CD4-positive, alpha-beta T cell (primary cell): ENCODE measurements at regions not wholly inside any gene's neighbourhood (a gene's known extent, or its start where the extent isn't known, plus 50 kb on each side); places are given as distances from the start of the nearest gene placed in this dataset.

Experiments
- ATAC-seq: fragments of 200-7000 bp; cut with Tn5 transposase; one replicate; pipeline ENCODE4 v1.10.0; 2022; ENCODE audit warnings: mild to moderate bottlenecking; ENCODE audit not compliant: poor library complexity
- CTCF ChIA-PET: fragments of 350-600 bp; sonication (Branson Sonifier 250); formaldehyde crosslinking; loops from one replicate; lab custom pipeline; 2021; ENCODE audit warnings: antibody characterized with exemption, inconsistent platforms; lab: Charles Lee
- POLR2A ChIA-PET: fragments of 350-600 bp; sonication (Branson Sonifier 250); formaldehyde crosslinking; loops from one replicate; lab custom pipeline; 2021; ENCODE audit warnings: antibody characterized with exemption, inconsistent platforms; lab: Charles Lee
- DNase-seq, 14 experiments: peaks; one replicate each; pipeline ENCODE4 v3.0.0-alpha.2; 2013 to 2020; ENCODE audit warnings: mixed read lengths in 2 of 14
- H3K27ac ChIP-seq, 2 donors: one replicate each; pipeline versions ENCODE4 v1.5.1 to v1.7.0; 2013; ENCODE audit warnings: low read length in 2 of 2, low read depth in 1 of 2, mild to moderate bottlenecking in 1 of 2
- H3K27me3 ChIP-seq, 2 experiments: 1 replicate in 1 of 2; 2 replicates in 1 of 2; pipeline versions ENCODE4 v1.6.1 to v1.7.0; 2013; ENCODE audit warnings: low read length in 2 of 2, control low read depth in 1 of 2, mild to moderate bottlenecking in 1 of 2, moderate library complexity in 1 of 2; ENCODE audit not compliant: insufficient read depth in 2 of 2, control insufficient read depth in 1 of 2
- H3K36me3 ChIP-seq: one replicate; pipeline ENCODE4 v1.6.1; 2013; ENCODE audit warnings: low read length, control low read depth; ENCODE audit not compliant: insufficient read depth
- H3K4me1 ChIP-seq: one replicate; pipeline ENCODE4 v1.6.1; 2013; ENCODE audit warnings: low read length, control low read depth; ENCODE audit not compliant: insufficient read depth
- H3K4me3 ChIP-seq: one replicate; pipeline ENCODE4 v1.5.1; 2013; ENCODE audit warnings: mild to moderate bottlenecking, low read length, moderate library complexity
- H3K9me3 ChIP-seq, 2 experiments: 1 replicate in 1 of 2; 2 replicates in 1 of 2; pipeline versions ENCODE4 v1.6.1 to v1.7.0; 2013; ENCODE audit warnings: low read length in 2 of 2, mild to moderate bottlenecking in 2 of 2, control low read depth in 1 of 2, moderate library complexity in 1 of 2; ENCODE audit not compliant: control insufficient read depth in 1 of 2, insufficient read depth in 1 of 2
- H3K27ac Mint-ChIP-seq: one replicate; pipeline ENCODE4 v1.8.0; 2020; ENCODE audit warnings: mixed read lengths
- H3K27me3 Mint-ChIP-seq: one replicate; pipeline ENCODE4 v1.8.0; 2021; ENCODE audit warnings: mixed read lengths
- H3K36me3 Mint-ChIP-seq: one replicate; pipeline ENCODE4 v1.8.0; 2021; ENCODE audit warnings: low read depth, mixed read lengths
- H3K4me1 Mint-ChIP-seq: one replicate; pipeline ENCODE4 v1.8.0; 2021; ENCODE audit warnings: low read depth, mixed read lengths
- H3K4me3 Mint-ChIP-seq: one replicate; pipeline ENCODE4 v1.8.0; 2020; ENCODE audit warnings: mild to moderate bottlenecking, mixed read lengths
- H3K9me3 Mint-ChIP-seq: one replicate; pipeline ENCODE4 v1.8.0; 2020; ENCODE audit warnings: mixed read lengths
- intact Hi-C, 2 experiments: fragments of 100-400 bp; cut with DNase I in 1 of 2; cut with micrococcal nuclease in 1 of 2; formaldehyde crosslinking; loops; one replicate each; pipeline versions ENCODE4 v1.15.1 to v1.9.0; 2023 to 2025; cut with DNase I, micrococcal nuclease
- TF ChIP-seq, protein P1 (sequence below): fragments of 200-600 bp; IDR thresholded peaks from one replicate; pipeline ENCODE4 v1.8.0; 2022; ENCODE audit warnings: antibody characterized with exemption, mild to moderate bottlenecking

GRCh38 chr10:65133652-65134051, 1612.5 kb downstream of the REEP3 start:
- Mint-ChIP-seq H3K27me3 (no peaks in the 10 kb centered on the region), H3K27ac (no peak overlapping the region), H3K36me3 (no peaks in the 10 kb centered on the region), H3K4me1 (no peaks in the 10 kb centered on the region), H3K9me3 (no peaks in the 10 kb centered on the region), H3K4me3 (no peak overlapping the region)
- TF ChIP-seq, protein P1, sequence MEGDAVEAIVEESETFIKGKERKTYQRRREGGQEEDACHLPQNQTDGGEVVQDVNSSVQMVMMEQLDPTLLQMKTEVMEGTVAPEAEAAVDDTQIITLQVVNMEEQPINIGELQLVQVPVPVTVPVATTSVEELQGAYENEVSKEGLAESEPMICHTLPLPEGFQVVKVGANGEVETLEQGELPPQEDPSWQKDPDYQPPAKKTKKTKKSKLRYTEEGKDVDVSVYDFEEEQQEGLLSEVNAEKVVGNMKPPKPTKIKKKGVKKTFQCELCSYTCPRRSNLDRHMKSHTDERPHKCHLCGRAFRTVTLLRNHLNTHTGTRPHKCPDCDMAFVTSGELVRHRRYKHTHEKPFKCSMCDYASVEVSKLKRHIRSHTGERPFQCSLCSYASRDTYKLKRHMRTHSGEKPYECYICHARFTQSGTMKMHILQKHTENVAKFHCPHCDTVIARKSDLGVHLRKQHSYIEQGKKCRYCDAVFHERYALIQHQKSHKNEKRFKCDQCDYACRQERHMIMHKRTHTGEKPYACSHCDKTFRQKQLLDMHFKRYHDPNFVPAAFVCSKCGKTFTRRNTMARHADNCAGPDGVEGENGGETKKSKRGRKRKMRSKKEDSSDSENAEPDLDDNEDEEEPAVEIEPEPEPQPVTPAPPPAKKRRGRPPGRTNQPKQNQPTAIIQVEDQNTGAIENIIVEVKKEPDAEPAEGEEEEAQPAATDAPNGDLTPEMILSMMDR = no peak
- ChIA-PET CTCF (no interaction called here), POLR2A (no interaction called here)
- H3K4me1 ChIP-seq = no peaks in the 10 kb centered on the region
- no peaks in the 10 kb centered on the region for H3K36me3 ChIP-seq
- peaks cover 0 to 4% of the 10 kb centered on the region in 2 experiments for H3K9me3 ChIP-seq
- intact Hi-C loops = no loop called here
- DNase-seq (no peak), ATAC-seq (no peak)
- H3K27ac ChIP-seq = no peak overlapping the region
- no peak overlapping the region for H3K4me3 ChIP-seq
- no peaks in the 10 kb centered on the region for H3K27me3 ChIP-seq

GRCh38 chr10:65135508-65135907, 1614.3 kb downstream of the REEP3 start:
- CTCF ChIA-PET = no interaction called here
- no peaks in the 10 kb centered on the region for H3K4me1 ChIP-seq
- Mint-ChIP-seq H3K9me3 (no peaks in the 10 kb centered on the region), H3K27ac (no peak overlapping the region), H3K4me1 (no peaks in the 10 kb centered on the region), H3K4me3 (no peak overlapping the region), H3K27me3 (no peaks in the 10 kb centered on the region), H3K36me3 (no peaks in the 10 kb centered on the region)
- H3K27me3 ChIP-seq = no peaks in the 10 kb centered on the region
- DNase-seq (no peak), ATAC-seq (no peak)
- H3K36me3 ChIP-seq = no peaks in the 10 kb centered on the region
- intact Hi-C loops = no loop called here
- no peak overlapping the region for H3K4me3 ChIP-seq
- POLR2A ChIA-PET = no interaction called here
- H3K9me3 ChIP-seq = peaks cover 0 to 8% of the 10 kb centered on the region in 2 experiments
- H3K27ac ChIP-seq = no peak overlapping the region
- TF ChIP-seq, protein P1 = no peak

DNA sequence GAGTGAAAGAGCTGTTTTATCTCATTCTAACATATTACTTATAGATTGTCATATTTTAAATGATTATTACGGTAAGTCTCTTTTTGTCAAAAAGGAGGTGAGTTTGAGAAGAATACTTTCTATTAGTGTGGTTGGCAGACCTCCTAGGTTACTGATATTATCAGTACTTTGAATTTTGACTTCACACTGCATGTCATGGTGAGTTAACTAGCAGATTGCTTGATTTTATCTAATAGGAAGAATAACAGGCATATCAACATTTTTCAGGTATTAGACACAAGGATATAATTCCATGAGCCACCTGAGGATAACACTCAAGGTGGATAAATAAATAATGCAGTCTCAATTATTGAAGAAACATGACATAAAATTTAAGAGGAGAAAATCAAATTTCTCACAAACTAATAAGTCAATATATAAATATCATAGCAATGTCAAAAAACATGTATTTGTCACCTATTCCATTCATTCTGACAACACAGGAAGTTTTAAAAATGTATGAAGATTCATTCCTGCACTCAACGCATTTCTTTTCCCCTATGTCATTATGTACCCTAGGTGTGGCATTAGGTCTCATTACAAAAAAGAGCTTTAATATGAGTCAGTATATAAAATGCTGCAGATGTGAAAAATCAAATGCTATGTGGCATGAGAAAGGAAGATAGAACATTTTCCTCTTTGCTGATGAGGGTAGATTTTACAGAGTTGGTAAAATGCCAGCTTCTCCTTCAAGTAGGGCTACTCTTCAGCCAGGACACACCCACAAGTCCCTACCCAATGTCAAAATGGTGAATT, 1621.6 kb downstream of the REEP3 start:
- no peak overlapping the region for H3K4me3 Mint-ChIP-seq
- H3K27ac Mint-ChIP-seq = no peak overlapping the region
- POLR2A ChIA-PET = no interaction called here
- CTCF ChIA-PET = no interaction called here
- Histone ChIP-seq H3K27ac (no peak overlapping the region), H3K27me3 (no peaks in the 10 kb centered on the region), H3K4me3 (no peak overlapping the region), H3K36me3 (no peaks in the 10 kb centered on the region), H3K9me3 (peaks cover 0 to 4% of the 10 kb centered on the region in 2 experiments), H3K4me1 (no peaks in the 10 kb centered on the region)
- H3K27me3 Mint-ChIP-seq = no peaks in the 10 kb centered on the region
- H3K9me3 Mint-ChIP-seq = peaks cover 4% of the 10 kb centered on the region
- ATAC-seq (no peak), DNase-seq (no peak)
- intact Hi-C loops = no loop called here
- no peaks in the 10 kb centered on the region for H3K36me3 Mint-ChIP-seq
- no peaks in the 10 kb centered on the region for H3K4me1 Mint-ChIP-seq
- TF ChIP-seq, protein P1 = no peak
